ENCODE measurements at regions not wholly inside any gene's neighbourhood (a gene's known extent, or its start where the extent isn't known, plus 50 kb on each side); places are given as distances from the start of the nearest gene placed in this dataset.
"Not testable (repeated sequence)": the region's sequence is repeated elsewhere in the genome, so short reads cannot be mapped to it uniquely, and the experiment has no call there.

GRCh38 chr9:87410047-87411005, 87.3 kb upstream of the DAPK1 start:
- not testable (repeated sequence) for H4K91ac ChIP-seq (ENCODE audit: low read depth, low read length, poor library complexity); H4K8ac ChIP-seq (ENCODE audit: low read depth, low read length); DNase-seq (ENCODE audit: low spot score); H3K27me3 ChIP-seq (ENCODE audit: control insufficient read depth in 3 of 3, insufficient read depth in 3 of 3, low read depth in 1 of 3, low read length in 3 of 3); H2AK5ac ChIP-seq (ENCODE audit: low read depth, low read length); H3K4me3 ChIP-seq (ENCODE audit: low read length in 2 of 2); H3K23ac ChIP-seq (ENCODE audit: low read depth, low read length, poor library complexity); H3K18ac ChIP-seq (ENCODE audit: low read length); H3K36me3 ChIP-seq (replicated peaks in 1 of 2; ENCODE audit: control insufficient read depth in 2 of 2, insufficient read depth in 2 of 2, low read length in 2 of 2); H3K79me1 ChIP-seq (ENCODE audit: low read depth, low read length); H3K9ac ChIP-seq (ENCODE audit: low read depth, low read length, poor library complexity); H3K4ac ChIP-seq (ENCODE audit: low read length); H3K27ac ChIP-seq (replicated peaks; ENCODE audit: low read length); H3K14ac ChIP-seq (ENCODE audit: low read length); H2BK15ac ChIP-seq (ENCODE audit: low read length); H3K4me1 ChIP-seq (ENCODE audit: control insufficient read depth in 2 of 2, insufficient read depth in 1 of 2, low read depth in 1 of 2, low read length in 2 of 2); H2BK12ac ChIP-seq (ENCODE audit: low read length); H2AFZ ChIP-seq (ENCODE audit: low read length); H2BK5ac ChIP-seq (ENCODE audit: low read length); H3K4me2 ChIP-seq (ENCODE audit: insufficient read depth, low read length, poor library complexity, severe bottlenecking); H3K9me3 ChIP-seq (replicated peaks in 1 of 2; ENCODE audit: control insufficient read depth in 2 of 2, insufficient read depth in 1 of 2, low read depth in 1 of 2, low read length in 2 of 2); H2BK120ac ChIP-seq (ENCODE audit: low read depth, low read length)
- no CpG with 5 or more reads among the region's 16 CpGs for WGBS, 2 donors (ENCODE audit: extremely low coverage in 2 of 2, insufficient read length in 2 of 2, insufficient replicate concordance in 1 of 2)

DNA sequence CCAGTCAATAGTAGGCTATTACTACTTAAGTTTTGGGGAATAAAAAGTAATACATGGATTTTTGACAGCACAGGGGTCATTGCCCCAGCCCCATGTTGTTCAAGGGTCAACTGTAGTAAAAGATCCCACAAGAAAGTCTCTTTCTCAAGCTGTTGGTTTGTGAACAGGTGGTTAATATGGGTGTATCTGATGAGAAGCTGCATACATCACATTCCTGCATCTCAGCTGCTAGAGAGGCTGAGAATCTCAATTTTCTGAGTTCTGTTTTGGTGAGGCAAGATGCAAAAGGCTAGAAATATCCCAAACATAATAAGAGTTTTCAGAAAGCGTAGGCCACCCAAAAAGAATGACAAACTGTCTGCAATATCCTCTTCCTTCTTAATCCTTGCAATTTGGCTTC, 76.8 kb upstream of the DAPK1 start:
- H3K79me1 ChIP-seq (ENCODE audit: low read depth, low read length), result peaks cover 3% of the 10 kb centered on the region
- DNase-seq (ENCODE audit: low spot score), result no peak
- H3K27ac ChIP-seq (replicated peaks; ENCODE audit: low read length), result no peak overlapping the region
- H4K91ac ChIP-seq (ENCODE audit: low read depth, low read length, poor library complexity), result no peak overlapping the region
- no peaks in the 10 kb centered on the region for H3K27me3 ChIP-seq (ENCODE audit: control insufficient read depth in 3 of 3, insufficient read depth in 3 of 3, low read depth in 1 of 3, low read length in 3 of 3)
- no peaks in the 10 kb centered on the region for H3K4me1 ChIP-seq (ENCODE audit: control insufficient read depth in 2 of 2, insufficient read depth in 1 of 2, low read depth in 1 of 2, low read length in 2 of 2)
- no peak overlapping the region for H3K23ac ChIP-seq (ENCODE audit: low read depth, low read length, poor library complexity)
- H2BK120ac ChIP-seq (ENCODE audit: low read depth, low read length), result no peak overlapping the region
- no peak overlapping the region for H3K9ac ChIP-seq (ENCODE audit: low read depth, low read length, poor library complexity)
- no peak overlapping the region for H3K18ac ChIP-seq (ENCODE audit: low read length)
- no peak overlapping the region for H3K4me3 ChIP-seq (ENCODE audit: low read length in 2 of 2)
- H2BK15ac ChIP-seq (ENCODE audit: low read length), result no peak overlapping the region
- no peak overlapping the region for H2BK12ac ChIP-seq (ENCODE audit: low read length)
- H4K8ac ChIP-seq (ENCODE audit: low read depth, low read length), result no peak overlapping the region
- no peak overlapping the region for H2BK5ac ChIP-seq (ENCODE audit: low read length)
- no peak overlapping the region for H3K4me2 ChIP-seq (ENCODE audit: insufficient read depth, low read length, poor library complexity, severe bottlenecking)
- H2AK5ac ChIP-seq (ENCODE audit: low read depth, low read length), result no peak overlapping the region
- no peak overlapping the region for H3K4ac ChIP-seq (ENCODE audit: low read length)
- H3K14ac ChIP-seq (ENCODE audit: low read length), result no peak overlapping the region
- WGBS, 2 donors (ENCODE audit: extremely low coverage in 2 of 2, insufficient read length in 2 of 2, insufficient replicate concordance in 1 of 2), result no CpG with 5 or more reads among the region's 1 CpG
- H3K9me3 ChIP-seq (replicated peaks in 1 of 2; ENCODE audit: control insufficient read depth in 2 of 2, insufficient read depth in 1 of 2, low read depth in 1 of 2, low read length in 2 of 2), result peaks cover 0 to 2% of the 10 kb centered on the region in 2 donors
- H3K36me3 ChIP-seq (replicated peaks in 1 of 2; ENCODE audit: control insufficient read depth in 2 of 2, insufficient read depth in 2 of 2, low read length in 2 of 2), result peaks cover 0 to 1% of the 10 kb centered on the region in 2 donors
- H2AFZ ChIP-seq (ENCODE audit: low read length), result no peak overlapping the region

- H3K36me3 ChIP-seq (replicated peaks in 1 of 2; ENCODE audit: control insufficient read depth in 2 of 2, insufficient read depth in 2 of 2, low read length in 2 of 2), result peaks cover 0 to 1% of the 10 kb centered on the region in 2 donors
- no peak overlapping the region for H4K8ac ChIP-seq (ENCODE audit: low read depth, low read length)
- no peak overlapping the region for H4K91ac ChIP-seq (ENCODE audit: low read depth, low read length, poor library complexity)
- no peak overlapping the region for H3K9ac ChIP-seq (ENCODE audit: low read depth, low read length, poor library complexity)
- H2AK5ac ChIP-seq (ENCODE audit: low read depth, low read length), result no peak overlapping the region
- H2BK12ac ChIP-seq (ENCODE audit: low read length), result no peak overlapping the region
- no peak overlapping the region for H3K23ac ChIP-seq (ENCODE audit: low read depth, low read length, poor library complexity)
- H3K4ac ChIP-seq (ENCODE audit: low read length), result no peak overlapping the region
- no peak for DNase-seq (ENCODE audit: low spot score)
- H3K14ac ChIP-seq (ENCODE audit: low read length), result peak overlapping the region; percentile 33
- peaks cover 0 to 2% of the 10 kb centered on the region in 2 donors for H3K9me3 ChIP-seq (replicated peaks in 1 of 2; ENCODE audit: control insufficient read depth in 2 of 2, insufficient read depth in 1 of 2, low read depth in 1 of 2, low read length in 2 of 2)
- WGBS, 2 donors (ENCODE audit: extremely low coverage in 2 of 2, insufficient read length in 2 of 2, insufficient replicate concordance in 1 of 2), result no CpG with 5 or more reads among the region's 3 CpGs
- no peaks in the 10 kb centered on the region for H3K27me3 ChIP-seq (ENCODE audit: control insufficient read depth in 3 of 3, insufficient read depth in 3 of 3, low read depth in 1 of 3, low read length in 3 of 3)
- no peak overlapping the region for H2AFZ ChIP-seq (ENCODE audit: low read length)
- peak overlapping the region; percentile 72 for H2BK5ac ChIP-seq (ENCODE audit: low read length)
- H3K4me1 ChIP-seq (ENCODE audit: control insufficient read depth in 2 of 2, insufficient read depth in 1 of 2, low read depth in 1 of 2, low read length in 2 of 2), result no peaks in the 10 kb centered on the region
- no peak overlapping the region for H3K4me2 ChIP-seq (ENCODE audit: insufficient read depth, low read length, poor library complexity, severe bottlenecking)
- peak overlapping the region; percentile 75 for H3K18ac ChIP-seq (ENCODE audit: low read length)
- H2BK120ac ChIP-seq (ENCODE audit: low read depth, low read length), result no peak overlapping the region
- no peak overlapping the region for H3K27ac ChIP-seq (replicated peaks; ENCODE audit: low read length)
- H3K79me1 ChIP-seq (ENCODE audit: low read depth, low read length), result peaks cover 3% of the 10 kb centered on the region
- H2BK15ac ChIP-seq (ENCODE audit: low read length), result no peak overlapping the region
- H3K4me3 ChIP-seq (ENCODE audit: low read length in 2 of 2), result no peak overlapping the region
These were observed 75.9 kb upstream of the DAPK1 start for GRCh38 chr9:87421734-87422133.

DNA sequence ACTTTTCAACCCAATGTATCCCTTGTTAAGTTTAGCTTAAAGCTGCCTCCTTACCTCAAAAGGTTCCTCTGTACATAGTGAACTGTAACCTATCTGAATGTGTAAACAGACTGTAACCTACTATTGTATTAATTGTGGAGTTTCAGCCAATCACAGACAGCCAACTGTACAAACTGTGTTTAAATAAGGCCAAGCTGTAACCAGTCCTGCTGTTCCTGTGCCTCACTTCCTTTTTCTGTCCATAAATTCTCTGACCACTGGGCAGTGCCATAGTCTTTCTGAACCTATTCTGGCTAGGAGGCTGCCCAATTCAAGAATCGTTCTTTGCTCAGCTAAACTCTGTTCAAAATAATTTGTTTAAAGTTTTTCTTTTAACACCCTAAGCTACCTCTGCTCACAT, 74.7 kb upstream of the DAPK1 start:
- no CpG with 5 or more reads among the region's 1 CpG for WGBS, 2 donors (ENCODE audit: extremely low coverage in 2 of 2, insufficient read length in 2 of 2, insufficient replicate concordance in 1 of 2)
- Histone ChIP-seq H3K4me1 (ENCODE audit: control insufficient read depth in 2 of 2, insufficient read depth in 1 of 2, low read depth in 1 of 2, low read length in 2 of 2) (no peaks in the 10 kb centered on the region), H3K4me2 (ENCODE audit: insufficient read depth, low read length, poor library complexity, severe bottlenecking) (no peak overlapping the region), H3K9ac (ENCODE audit: low read depth, low read length, poor library complexity) (no peak overlapping the region), H3K9me3 (replicated peaks in 1 of 2; ENCODE audit: control insufficient read depth in 2 of 2, insufficient read depth in 1 of 2, low read depth in 1 of 2, low read length in 2 of 2) (peaks cover 0 to 2% of the 10 kb centered on the region in 2 donors), H3K4me3 (ENCODE audit: low read length in 2 of 2) (no peak overlapping the region), H3K79me1 (ENCODE audit: low read depth, low read length) (peaks cover 3% of the 10 kb centered on the region), H2BK5ac (ENCODE audit: low read length) (no peak overlapping the region), H3K14ac (ENCODE audit: low read length) (no peak overlapping the region), H3K27ac (replicated peaks; ENCODE audit: low read length) (no peak overlapping the region), H3K18ac (ENCODE audit: low read length) (no peak overlapping the region), H4K8ac (ENCODE audit: low read depth, low read length) (no peak overlapping the region), H2BK12ac (ENCODE audit: low read length) (no peak overlapping the region), H3K27me3 (ENCODE audit: control insufficient read depth in 3 of 3, insufficient read depth in 3 of 3, low read depth in 1 of 3, low read length in 3 of 3) (no peaks in the 10 kb centered on the region), H2AFZ (ENCODE audit: low read length) (no peak overlapping the region), H2BK15ac (ENCODE audit: low read length) (no peak overlapping the region), H3K36me3 (replicated peaks in 1 of 2; ENCODE audit: control insufficient read depth in 2 of 2, insufficient read depth in 2 of 2, low read length in 2 of 2) (peaks cover 0 to 1% of the 10 kb centered on the region in 2 donors), H2AK5ac (ENCODE audit: low read depth, low read length) (no peak overlapping the region), H2BK120ac (ENCODE audit: low read depth, low read length) (no peak overlapping the region), H3K23ac (ENCODE audit: low read depth, low read length, poor library complexity) (no peak overlapping the region), H4K91ac (ENCODE audit: low read depth, low read length, poor library complexity) (no peak overlapping the region), H3K4ac (ENCODE audit: low read length) (no peak overlapping the region)
- DNase-seq (ENCODE audit: low spot score), result no peak

Measured in neuronal stem cell (in vitro differentiated cells).